ENCODE measurements at regions not wholly inside any gene's neighbourhood (a gene's known extent, or its start where the extent isn't known, plus 50 kb on each side); places are given as distances from the start of the nearest gene placed in this dataset.
"Not testable (repeated sequence)": the region's sequence is repeated elsewhere in the genome, so short reads cannot be mapped to it uniquely, and the experiment has no call there.

GRCh38 chr3:127046690-127047089 lies 63.8 kb downstream of the PLXNA1 start:
- DNase-seq (ENCODE audit: low spot score) = not testable (repeated sequence)

DNA sequence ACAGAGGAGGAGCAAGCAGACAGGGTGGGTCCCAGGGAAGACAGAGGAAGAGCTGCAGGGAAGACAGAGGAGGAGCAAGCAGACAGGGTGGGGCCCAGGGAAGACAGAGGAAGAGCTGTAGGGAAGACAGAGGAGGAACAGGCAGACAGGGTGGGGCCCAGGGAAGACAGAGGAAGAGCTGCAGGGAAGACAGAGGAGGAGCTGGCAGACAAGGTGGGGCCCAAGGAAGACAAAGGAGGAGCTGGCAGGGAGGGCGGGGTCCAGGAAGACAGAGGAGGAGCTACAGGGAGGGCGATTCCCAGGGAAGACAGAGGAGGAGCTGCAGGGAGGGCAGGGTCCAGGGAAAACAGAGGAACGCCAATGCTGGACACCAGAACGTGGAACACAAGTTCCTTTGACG lies 66.5 kb downstream of the PLXNA1 start:
- no peak for DNase-seq (ENCODE audit: low spot score)

- DNase-seq (ENCODE audit: low spot score) = no peak
Measured at GRCh38 chr3:127050733-127051132, 67.8 kb downstream of the PLXNA1 start.

- no peak for DNase-seq (ENCODE audit: low spot score)
Measured at GRCh38 chr3:127052121-127052561, 69.2 kb downstream of the PLXNA1 start.

GRCh38 chr3:127053026-127053425 lies 70.1 kb downstream of the PLXNA1 start:
- DNase-seq (ENCODE audit: low spot score) = no peak

GRCh38 chr3:127053450-127053849 lies 70.5 kb downstream of the PLXNA1 start:
- no peak for DNase-seq (ENCODE audit: low spot score)

DNA sequence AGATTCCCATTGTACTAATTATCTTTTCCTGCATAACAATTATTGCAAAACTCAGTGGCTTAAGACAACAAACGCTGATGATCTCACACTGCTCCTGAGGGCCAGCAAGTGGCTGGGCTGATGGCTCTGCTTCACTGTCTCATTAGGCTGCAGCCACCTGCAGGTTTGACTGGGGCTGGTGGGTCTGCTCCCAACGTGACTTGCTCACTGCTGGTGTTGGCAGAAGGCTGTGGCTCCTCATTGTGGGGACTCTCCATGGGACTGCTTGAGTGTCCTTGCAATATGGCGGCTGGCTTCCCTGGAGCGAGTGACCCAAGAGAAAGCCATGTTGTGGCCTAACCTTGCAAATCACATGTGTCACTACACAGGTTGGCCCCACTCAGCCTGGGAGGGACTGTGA lies 71.1 kb downstream of the PLXNA1 start:
- DNase-seq (ENCODE audit: low spot score) = no peak

- DNase-seq (ENCODE audit: low spot score) = no peak
Measured at GRCh38 chr3:127056281-127056680, 73.4 kb downstream of the PLXNA1 start.

- no peak for DNase-seq (ENCODE audit: low spot score)
Measured at GRCh38 chr3:127056976-127057375, 74.1 kb downstream of the PLXNA1 start.

DNA sequence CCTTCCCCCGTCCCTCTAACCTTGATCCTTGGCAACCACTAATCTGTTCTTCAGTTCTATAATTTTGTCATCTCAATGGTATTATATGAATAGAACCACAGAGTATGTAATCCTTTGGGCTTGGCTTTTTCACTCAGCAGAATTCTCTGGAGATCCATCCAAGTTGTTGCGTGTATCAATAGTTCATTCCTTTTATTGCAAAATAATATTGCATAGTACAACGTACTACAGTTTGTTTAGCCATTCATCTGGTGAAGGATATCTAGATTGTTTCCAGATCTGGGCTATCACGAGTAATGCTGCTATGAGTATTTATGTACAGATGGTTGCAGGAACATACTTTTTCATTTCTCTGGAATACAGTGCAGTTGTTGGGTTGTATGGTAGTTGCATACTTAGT lies 76.2 kb downstream of the PLXNA1 start:
- no peak for DNase-seq (ENCODE audit: low spot score)

GRCh38 chr3:127061641-127062040 lies 78.7 kb downstream of the PLXNA1 start:
- DNase-seq (ENCODE audit: low spot score) = no peak

DNA sequence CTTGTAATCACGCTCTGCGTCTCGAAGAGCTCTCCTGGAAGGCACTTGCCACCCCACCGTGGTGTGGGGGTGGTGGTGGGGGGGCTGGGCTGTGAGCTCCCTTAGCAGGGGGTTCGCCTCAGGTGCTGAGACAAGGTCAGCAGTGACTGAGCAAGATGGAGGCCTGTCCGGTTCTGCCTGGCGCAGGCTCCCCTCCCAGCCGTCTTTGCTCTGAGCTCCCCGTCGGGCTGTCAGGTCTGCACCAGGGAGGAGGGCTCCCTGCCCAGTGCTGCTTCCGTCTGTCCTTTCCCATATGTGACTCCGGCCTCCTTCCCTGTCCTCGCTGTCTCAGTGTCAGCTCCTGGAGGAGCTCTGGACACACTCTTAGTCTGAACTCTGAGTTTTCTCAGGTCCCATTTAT lies 80.0 kb downstream of the PLXNA1 start:
- DNase-seq (ENCODE audit: low spot score) = no peak

- DNase-seq (ENCODE audit: low spot score) = no peak
Measured at GRCh38 chr3:127063916-127064315, 81.0 kb downstream of the PLXNA1 start.

GRCh38 chr3:127064391-127065137 lies 81.6 kb downstream of the PLXNA1 start:
- DNase-seq (ENCODE audit: low spot score) = no peak

GRCh38 chr3:127065138-127065427 lies 82.2 kb downstream of the PLXNA1 start:
- no peak for DNase-seq (ENCODE audit: low spot score)

- no peak for DNase-seq (ENCODE audit: low spot score)
Measured at GRCh38 chr3:127065561-127066290, 82.8 kb downstream of the PLXNA1 start.

DNA sequence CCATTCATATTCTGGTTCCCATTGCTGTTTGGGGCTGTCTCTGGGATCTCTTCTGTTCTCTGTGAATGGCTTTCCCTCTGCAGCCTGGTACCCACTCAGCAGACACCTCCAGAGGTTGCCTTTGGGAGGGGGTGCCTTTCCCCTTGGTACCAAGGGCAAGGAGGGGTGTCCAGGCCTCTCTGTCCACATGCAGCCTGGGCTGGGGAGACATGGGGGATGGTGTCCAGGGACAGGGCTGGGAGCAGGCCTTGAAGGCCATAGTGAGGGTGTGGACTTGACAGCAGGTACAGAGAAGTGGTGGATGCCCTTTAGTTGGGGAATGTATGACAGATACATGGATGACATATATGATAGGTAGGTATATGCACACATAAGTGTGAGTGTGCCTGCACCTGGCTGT lies 83.7 kb downstream of the PLXNA1 start:
- no peak for DNase-seq (ENCODE audit: low spot score)

DNA sequence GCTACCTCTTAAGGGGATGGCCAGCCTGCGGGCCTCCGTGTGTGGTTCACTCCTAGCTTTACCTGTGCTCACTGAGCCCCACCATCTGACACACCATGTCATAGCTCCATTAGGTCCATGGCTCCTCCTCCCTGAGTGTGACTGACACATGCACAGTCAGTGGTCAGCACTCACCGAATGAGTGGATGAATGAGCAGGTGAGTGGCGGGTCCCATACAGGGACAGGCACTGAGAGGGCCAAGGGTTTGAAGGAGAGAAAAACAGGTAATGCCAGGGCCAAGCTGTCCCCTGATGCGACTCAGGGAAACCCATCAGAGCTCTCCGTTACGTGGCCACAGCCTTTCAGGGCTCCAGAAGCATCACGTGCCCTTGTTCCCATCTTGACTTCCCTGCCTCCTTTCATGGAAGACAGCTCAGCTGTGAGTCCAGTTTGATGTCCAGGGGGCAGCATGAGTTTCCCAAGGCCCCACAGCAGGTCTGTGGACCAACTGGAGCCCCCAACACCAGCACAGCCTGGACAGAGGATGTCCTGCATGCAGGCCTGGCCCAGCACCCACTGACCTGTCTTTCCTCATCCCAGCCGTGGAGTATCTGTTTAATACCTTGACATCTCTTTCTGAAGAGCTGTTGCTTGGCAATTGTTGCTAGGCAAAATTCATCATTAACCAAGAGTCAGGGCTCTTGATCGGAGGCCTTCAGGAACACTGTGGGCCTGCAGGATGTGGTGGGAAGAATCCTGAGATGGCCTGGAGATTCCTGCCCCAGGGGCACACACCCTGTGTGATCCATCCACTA lies 84.4 kb downstream of the PLXNA1 start:
- DNase-seq (ENCODE audit: low spot score) = no peak

DNA sequence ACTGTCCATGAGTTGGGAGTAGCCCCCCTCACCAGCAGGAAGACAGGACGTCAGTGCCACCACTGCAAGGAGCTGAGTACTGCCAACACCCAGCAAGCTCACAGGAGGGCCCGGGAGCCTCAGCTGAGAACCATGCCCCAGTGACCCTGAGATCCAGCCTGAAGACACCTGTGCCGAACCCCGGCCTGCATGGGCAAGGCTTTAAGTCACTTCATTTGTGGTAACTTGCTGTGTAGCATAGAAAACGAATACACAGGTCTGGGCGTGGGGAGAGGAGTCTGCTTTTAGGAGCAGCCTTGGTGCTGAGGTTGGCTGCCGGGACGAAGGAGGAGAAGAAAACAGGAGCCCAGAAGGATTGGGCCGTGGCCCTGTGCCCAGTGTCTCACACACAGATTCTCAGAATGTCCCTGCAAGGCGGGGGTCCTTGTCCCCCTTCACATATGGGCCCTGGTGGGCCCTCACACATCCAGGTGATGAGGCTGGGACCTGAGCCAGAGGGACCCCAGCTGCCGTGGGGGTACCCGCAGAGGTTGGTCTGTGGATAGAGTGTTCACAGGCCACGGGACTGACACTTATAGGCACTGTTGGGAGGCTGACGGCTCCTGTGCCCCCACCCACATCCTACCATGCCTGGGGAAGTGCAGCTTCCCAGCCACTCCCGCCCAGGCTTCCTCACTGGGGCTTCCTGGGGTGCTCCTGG lies 85.3 kb downstream of the PLXNA1 start:
- no peak for DNase-seq (ENCODE audit: low spot score)

GRCh38 chr3:127068871-127069270 lies 86.0 kb downstream of the PLXNA1 start:
- DNase-seq (ENCODE audit: low spot score) = no peak

DNA sequence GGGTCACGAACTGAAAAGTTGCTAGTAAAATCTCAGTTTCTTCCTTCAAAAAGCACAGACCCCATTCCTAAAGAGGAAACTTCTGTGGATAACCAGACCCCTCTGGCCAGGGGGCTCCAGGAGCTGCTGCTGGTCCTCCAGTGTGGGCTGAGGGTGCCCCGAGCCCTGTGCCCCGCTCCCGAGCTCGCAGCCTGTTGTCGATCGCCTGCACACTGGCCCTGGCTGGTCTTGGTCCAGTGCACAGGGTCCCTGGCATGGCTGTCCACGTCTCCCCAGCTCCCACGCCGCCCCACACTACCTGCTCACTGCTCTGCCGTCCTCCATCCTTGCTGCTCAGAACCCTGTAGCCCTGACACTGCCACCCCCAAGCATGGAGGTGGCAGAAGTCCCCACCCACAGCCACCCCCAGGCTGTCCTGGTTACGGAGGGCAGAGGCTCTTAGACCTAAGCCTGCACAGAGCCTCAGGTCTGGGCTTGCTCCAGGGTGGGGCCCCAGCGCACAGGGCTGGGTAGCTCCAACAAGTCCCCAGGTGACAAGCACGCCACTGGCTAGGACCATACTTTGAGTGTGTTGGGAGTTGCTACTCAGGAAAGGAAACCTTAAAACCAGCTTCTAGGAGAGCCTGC lies 87.0 kb downstream of the PLXNA1 start:
- DNase-seq (ENCODE audit: low spot score) = no peak

GRCh38 chr3:127070776-127071175 lies 87.9 kb downstream of the PLXNA1 start:
- DNase-seq (ENCODE audit: low spot score) = no peak

Measured in D341Med (cell line).